ENCODE measurements at regions not wholly inside any gene's neighbourhood (a gene's known extent, or its start where the extent isn't known, plus 50 kb on each side); places are given as distances from the start of the nearest gene placed in this dataset.

DNA sequence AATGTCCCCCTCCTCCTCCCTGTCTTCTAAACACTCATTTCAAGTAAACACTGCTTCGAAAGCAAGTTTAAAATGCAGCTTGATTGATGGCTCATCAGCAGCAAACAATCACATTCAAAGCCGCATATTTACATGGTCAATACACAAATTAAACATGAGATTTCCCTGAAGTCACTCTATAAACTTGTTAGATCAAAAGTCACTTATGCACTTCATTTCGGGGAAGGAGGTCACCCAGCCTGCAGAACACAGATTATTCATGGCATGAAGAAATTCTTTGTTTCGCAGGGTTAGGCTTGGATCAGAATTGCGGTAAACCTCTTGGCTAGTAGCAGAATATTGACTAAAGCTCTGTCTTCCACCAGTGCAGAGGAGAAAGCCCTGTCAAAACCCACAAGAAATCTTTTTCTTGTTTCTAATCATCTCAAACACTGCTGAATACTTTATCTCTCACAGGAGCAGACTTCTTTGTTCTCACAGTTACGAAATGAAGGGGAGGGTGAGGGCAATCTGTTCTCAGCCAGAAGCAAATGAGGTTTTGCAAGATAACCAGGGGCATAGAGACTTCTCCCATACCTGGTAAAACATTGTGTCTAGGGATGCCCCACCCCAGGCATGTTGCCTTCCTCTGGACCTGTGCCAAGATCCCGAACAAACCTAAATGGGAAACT, 133.3 kb upstream of the CHL1 start:
- H3K4me1 ChIP-seq (ENCODE audit: control insufficient read depth, extremely low read depth, insufficient read depth, low read length): no peaks in the 10 kb centered on the region
- H3K4me3 ChIP-seq (ENCODE audit: control insufficient read depth in 2 of 3, extremely low read depth in 1 of 3, insufficient read depth in 2 of 3, low read depth in 1 of 3, low read length in 3 of 3): no peak overlapping the region
- no peak for TF ChIP-seq EZH2 (IDR thresholded peaks at IDR 0.05; ENCODE audit: low read length)
- TF ChIP-seq, protein P1, sequence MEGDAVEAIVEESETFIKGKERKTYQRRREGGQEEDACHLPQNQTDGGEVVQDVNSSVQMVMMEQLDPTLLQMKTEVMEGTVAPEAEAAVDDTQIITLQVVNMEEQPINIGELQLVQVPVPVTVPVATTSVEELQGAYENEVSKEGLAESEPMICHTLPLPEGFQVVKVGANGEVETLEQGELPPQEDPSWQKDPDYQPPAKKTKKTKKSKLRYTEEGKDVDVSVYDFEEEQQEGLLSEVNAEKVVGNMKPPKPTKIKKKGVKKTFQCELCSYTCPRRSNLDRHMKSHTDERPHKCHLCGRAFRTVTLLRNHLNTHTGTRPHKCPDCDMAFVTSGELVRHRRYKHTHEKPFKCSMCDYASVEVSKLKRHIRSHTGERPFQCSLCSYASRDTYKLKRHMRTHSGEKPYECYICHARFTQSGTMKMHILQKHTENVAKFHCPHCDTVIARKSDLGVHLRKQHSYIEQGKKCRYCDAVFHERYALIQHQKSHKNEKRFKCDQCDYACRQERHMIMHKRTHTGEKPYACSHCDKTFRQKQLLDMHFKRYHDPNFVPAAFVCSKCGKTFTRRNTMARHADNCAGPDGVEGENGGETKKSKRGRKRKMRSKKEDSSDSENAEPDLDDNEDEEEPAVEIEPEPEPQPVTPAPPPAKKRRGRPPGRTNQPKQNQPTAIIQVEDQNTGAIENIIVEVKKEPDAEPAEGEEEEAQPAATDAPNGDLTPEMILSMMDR (optimal IDR thresholded peaks at IDR 0.05 in 1 of 3, IDR thresholded peaks at IDR 0.05 in 1 of 3, conservative IDR thresholded peaks at IDR 0.05 in 1 of 3; ENCODE audit: extremely low read depth in 1 of 3, insufficient read depth in 2 of 3, low read length in 3 of 3): no peak
- H3K27ac ChIP-seq (ENCODE audit: control insufficient read depth, insufficient read depth, low read length): no peak overlapping the region
- H3K27me3 ChIP-seq (ENCODE audit: control insufficient read depth, extremely low read depth, insufficient read depth, low read length): no peaks in the 10 kb centered on the region
- no peaks in the 10 kb centered on the region for H3K9me1 ChIP-seq (ENCODE audit: control insufficient read depth, extremely low read depth, insufficient read depth, low read length)
- no peaks in the 10 kb centered on the region for H4K20me1 ChIP-seq (ENCODE audit: control insufficient read depth, extremely low read depth, insufficient read depth, low read length)
- dilution Hi-C loops (cut with MboI; ENCODE audit: extremely low pct_ligation_motif_present, low sequenced_read_pairs): no loop called here
- FAIRE-seq: no peak
- no peaks in the 10 kb centered on the region for H3K9me3 ChIP-seq (ENCODE audit: control insufficient read depth, low read depth, low read length)
- H3K36me3 ChIP-seq (ENCODE audit: control insufficient read depth in 2 of 2, extremely low read depth in 1 of 2, insufficient read depth in 2 of 2, low read length in 2 of 2): no peaks in the 10 kb centered on the region
- H3K9ac ChIP-seq (ENCODE audit: control insufficient read depth, extremely low read depth, insufficient read depth, low read length): no peak overlapping the region
- no peak overlapping the region for H2AFZ ChIP-seq (ENCODE audit: control insufficient read depth, low read length)
- H3K4me2 ChIP-seq (ENCODE audit: control insufficient read depth, extremely low read depth, insufficient read depth, low read depth, low read length): no peak overlapping the region
- DNase-seq (ENCODE audit: low read depth, low spot score): no peak
- no peaks in the 10 kb centered on the region for H3K79me2 ChIP-seq (ENCODE audit: control insufficient read depth, insufficient read depth, low read length)

DNA sequence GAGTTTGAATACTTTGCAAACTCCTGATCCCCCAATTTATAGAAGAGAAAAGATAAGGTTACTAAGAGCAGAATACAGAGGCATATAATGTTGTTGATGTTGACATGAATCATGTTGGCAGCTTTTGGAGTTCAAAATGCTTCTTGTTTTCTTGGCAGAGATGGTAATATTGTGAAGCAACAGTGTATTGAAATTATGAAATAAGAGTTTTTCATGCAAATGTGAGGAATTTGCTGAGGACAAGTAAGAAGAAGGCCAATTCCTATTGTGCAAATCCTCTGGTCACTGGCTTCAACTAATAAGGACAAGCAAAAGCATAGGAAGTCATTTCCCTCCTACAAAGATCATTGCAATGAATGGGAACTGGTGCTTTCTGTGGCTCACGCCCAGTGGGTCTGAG, 126.9 kb upstream of the CHL1 start:
- FAIRE-seq (no peak), DNase-seq (ENCODE audit: low read depth, low spot score) (no peak)
- H4K20me1 ChIP-seq (ENCODE audit: control insufficient read depth, extremely low read depth, insufficient read depth, low read length): no peaks in the 10 kb centered on the region
- H3K9ac ChIP-seq (ENCODE audit: control insufficient read depth, extremely low read depth, insufficient read depth, low read length): no peak overlapping the region
- no peaks in the 10 kb centered on the region for H3K27me3 ChIP-seq (ENCODE audit: control insufficient read depth, extremely low read depth, insufficient read depth, low read length)
- no peak for TF ChIP-seq EZH2 (IDR thresholded peaks at IDR 0.05; ENCODE audit: low read length)
- TF ChIP-seq, protein P1 (optimal IDR thresholded peaks at IDR 0.05 in 1 of 3, IDR thresholded peaks at IDR 0.05 in 1 of 3, conservative IDR thresholded peaks at IDR 0.05 in 1 of 3; ENCODE audit: extremely low read depth in 1 of 3, insufficient read depth in 2 of 3, low read length in 3 of 3): no peak
- H3K79me2 ChIP-seq (ENCODE audit: control insufficient read depth, insufficient read depth, low read length): no peaks in the 10 kb centered on the region
- no peak overlapping the region for H3K4me3 ChIP-seq (ENCODE audit: control insufficient read depth in 2 of 3, extremely low read depth in 1 of 3, insufficient read depth in 2 of 3, low read depth in 1 of 3, low read length in 3 of 3)
- no peak overlapping the region for H2AFZ ChIP-seq (ENCODE audit: control insufficient read depth, low read length)
- H3K36me3 ChIP-seq (ENCODE audit: control insufficient read depth in 2 of 2, extremely low read depth in 1 of 2, insufficient read depth in 2 of 2, low read length in 2 of 2): no peaks in the 10 kb centered on the region
- dilution Hi-C loops (cut with MboI; ENCODE audit: extremely low pct_ligation_motif_present, low sequenced_read_pairs): no loop called here
- no peaks in the 10 kb centered on the region for H3K4me1 ChIP-seq (ENCODE audit: control insufficient read depth, extremely low read depth, insufficient read depth, low read length)
- H3K27ac ChIP-seq (ENCODE audit: control insufficient read depth, insufficient read depth, low read length): no peak overlapping the region
- H3K4me2 ChIP-seq (ENCODE audit: control insufficient read depth, extremely low read depth, insufficient read depth, low read depth, low read length): no peak overlapping the region
- no peaks in the 10 kb centered on the region for H3K9me3 ChIP-seq (ENCODE audit: control insufficient read depth, low read depth, low read length)
- H3K9me1 ChIP-seq (ENCODE audit: control insufficient read depth, extremely low read depth, insufficient read depth, low read length): no peaks in the 10 kb centered on the region

Data from keratinocyte (primary cell).